HFFc6 (cell line): ENCODE measurements at regions not wholly inside any gene's neighbourhood (a gene's known extent, or its start where the extent isn't known, plus 50 kb on each side); places are given as distances from the start of the nearest gene placed in this dataset.

ENCODE experiments used
- DNase-seq: peaks from one replicate; pipeline ENCODE4 v3.0.0-alpha.2; 2018
- H3K27ac Mint-ChIP-seq: 2 replicates; pipeline ENCODE4 v1.8.0; 2020; ENCODE audit warnings: mild to moderate bottlenecking, mixed read lengths
- H3K27me3 Mint-ChIP-seq: 2 replicates; pipeline ENCODE4 v1.8.0; 2021; ENCODE audit warnings: mild to moderate bottlenecking, moderate library complexity, mixed read lengths; ENCODE audit not compliant: insufficient read depth
- H3K36me3 Mint-ChIP-seq: 2 replicates; pipeline ENCODE4 v1.8.0; 2021; ENCODE audit warnings: low read depth, mixed read lengths
- H3K4me1 Mint-ChIP-seq: 2 replicates; pipeline ENCODE4 v1.8.0; 2020; ENCODE audit warnings: low read depth, mixed read lengths
- H3K4me3 Mint-ChIP-seq: 2 replicates; pipeline ENCODE4 v1.8.0; 2020; ENCODE audit warnings: mild to moderate bottlenecking, moderate library complexity, mixed read lengths
- H3K9me3 Mint-ChIP-seq: 2 replicates; pipeline ENCODE4 v1.8.0; 2020; ENCODE audit warnings: mild to moderate bottlenecking, mixed read lengths
- CTCF ChIP-seq: fragments of 200-600 bp; sonication (generic); IDR thresholded peaks from 2 replicates; pipeline ENCODE4 v1.5.0; 2021; ENCODE audit warnings: antibody characterized with exemption, mild to moderate bottlenecking

GRCh38 chr5:82641331-82642003 lies 363.3 kb upstream of the RPS23 start:
- peak; percentile 81 for TF ChIP-seq CTCF
- H3K27me3 Mint-ChIP-seq = no peaks in the 10 kb centered on the region; the same call in 1 of the 2 replicates
- no peaks in the 10 kb centered on the region for H3K4me1 Mint-ChIP-seq
- H3K27ac Mint-ChIP-seq = no peak overlapping the region
- no peaks in the 10 kb centered on the region for H3K36me3 Mint-ChIP-seq
- H3K4me3 Mint-ChIP-seq = no peak overlapping the region
- peak; percentile 80 for DNase-seq
- no peaks in the 10 kb centered on the region for H3K9me3 Mint-ChIP-seq

- Mint-ChIP-seq H3K36me3 (no peaks in the 10 kb centered on the region), H3K27ac (no peak overlapping the region), H3K9me3 (no peaks in the 10 kb centered on the region), H3K27me3 (no peaks in the 10 kb centered on the region; the same call in 1 of the 2 replicates), H3K4me3 (no peak overlapping the region), H3K4me1 (no peaks in the 10 kb centered on the region)
- no peak for DNase-seq
- no peak for TF ChIP-seq CTCF
Observed at GRCh38 chr5:82640916-82641315, 362.8 kb upstream of the RPS23 start.

- H3K36me3 Mint-ChIP-seq = no peaks in the 10 kb centered on the region
- no peak overlapping the region for H3K4me3 Mint-ChIP-seq
- no peaks in the 10 kb centered on the region for H3K9me3 Mint-ChIP-seq
- no peaks in the 10 kb centered on the region; the same call in 1 of the 2 replicates for H3K27me3 Mint-ChIP-seq
- no peaks in the 10 kb centered on the region for H3K4me1 Mint-ChIP-seq
- no peak for TF ChIP-seq CTCF
- H3K27ac Mint-ChIP-seq = no peak overlapping the region
- no peak for DNase-seq
Observed at GRCh38 chr5:82639393-82640144, 361.4 kb upstream of the RPS23 start.

- H3K27me3 Mint-ChIP-seq = no peaks in the 10 kb centered on the region; the same call in 1 of the 2 replicates
- no peaks in the 10 kb centered on the region for H3K36me3 Mint-ChIP-seq
- no peaks in the 10 kb centered on the region for H3K9me3 Mint-ChIP-seq
- no peak overlapping the region for H3K4me3 Mint-ChIP-seq
- TF ChIP-seq CTCF = no peak
- peaks cover 6% of the 10 kb centered on the region for H3K4me1 Mint-ChIP-seq
- no peak for DNase-seq
- no peak overlapping the region for H3K27ac Mint-ChIP-seq
Observed at GRCh38 chr5:82636591-82636990, 358.4 kb upstream of the RPS23 start.

- TF ChIP-seq CTCF = no peak
- H3K27me3 Mint-ChIP-seq = no peaks in the 10 kb centered on the region; the same call in none of the 2 replicates
- DNase-seq = peak; percentile 8
- H3K36me3 Mint-ChIP-seq = no peaks in the 10 kb centered on the region
- no peaks in the 10 kb centered on the region for H3K9me3 Mint-ChIP-seq
- H3K27ac Mint-ChIP-seq = no peak overlapping the region
- H3K4me3 Mint-ChIP-seq = no peak overlapping the region
- peaks cover 6% of the 10 kb centered on the region for H3K4me1 Mint-ChIP-seq
Observed at GRCh38 chr5:82635561-82636288, 357.6 kb upstream of the RPS23 start.
